Prostate gland (tissue), 2 donors: ENCODE measurements at regions not wholly inside any gene's neighbourhood (a gene's known extent, or its start where the extent isn't known, plus 50 kb on each side); places are given as distances from the start of the nearest gene placed in this dataset.
"Not testable (repeated sequence)": the region's sequence is repeated elsewhere in the genome, so short reads cannot be mapped to it uniquely, and the experiment has no call there.

ENCODE experiments used
- DNase-seq: peaks from one replicate; pipeline ENCODE4 v3.0.0-alpha.2; 2019; ENCODE audit warnings: low spot score
- H3K27ac ChIP-seq, 2 donors: fragments of 200-600 bp; sonication (generic); 2 replicates each; pipeline ENCODE4 v1.5.1; 2017 to 2019
- H3K27me3 ChIP-seq: fragments of 200-600 bp; sonication (generic); replicated peaks from 2 replicates; pipeline ENCODE4 v1.5.1; 2019; ENCODE audit not compliant: insufficient read depth
- H3K36me3 ChIP-seq, 2 donors: fragments of 200-600 bp; sonication (generic); 1 replicate in 1 of 2; 2 replicates in 1 of 2; pipeline versions ENCODE4 v1.5.1 to v1.8.1; 2017 to 2019
- H3K4me1 ChIP-seq: fragments of 200-600 bp; sonication (generic); replicated peaks from 2 replicates; pipeline ENCODE4 v1.5.1; 2019
- H3K4me3 ChIP-seq, 2 donors: fragments of 200-600 bp; sonication (generic); 2 replicates each; pipeline ENCODE4 v1.5.1; 2017 to 2019
- H3K9me3 ChIP-seq: fragments of 200-600 bp; sonication (generic); 2 replicates; pipeline ENCODE4 v1.5.1; 2017
- WGBS: methylation state at CpG from one replicate; pipeline ENCODE4 v1.1.5; 2018; 5-methylcytosine and 5-hydroxymethylcytosine counted together
- intact Hi-C: fragments of 100-400 bp; cut with DNase I; formaldehyde crosslinking; loops from one replicate; pipeline ENCODE4 v1.14.2; 2022

DNA sequence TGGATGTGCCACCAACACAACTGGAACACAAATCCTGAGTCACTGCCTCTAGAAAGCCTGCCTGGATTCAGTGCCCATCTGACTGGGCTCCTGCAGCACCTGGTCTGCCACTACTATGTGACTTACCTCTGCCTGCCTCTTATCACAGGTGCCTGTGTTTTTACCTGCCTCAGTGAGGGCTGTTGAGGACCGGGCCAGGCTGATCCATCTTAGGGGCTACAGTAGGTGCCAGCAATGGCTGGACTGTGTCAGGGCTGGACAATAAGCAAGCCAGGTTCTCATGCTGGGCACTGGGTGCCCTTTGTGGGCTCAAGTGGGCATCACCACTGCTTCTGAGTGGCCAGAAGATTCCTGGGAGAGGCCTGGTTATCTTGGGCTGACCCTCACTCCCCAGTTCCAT lies 948.6 kb upstream of the TPTE start:
- H3K9me3 ChIP-seq, intact Hi-C loops, H3K36me3 ChIP-seq, H3K27me3 ChIP-seq, H3K4me1 ChIP-seq, H3K4me3 ChIP-seq, H3K27ac ChIP-seq, DNase-seq: not testable (repeated sequence)
- 85% methylated on average over 1 of the region's 1 CpG for WGBS

DNA sequence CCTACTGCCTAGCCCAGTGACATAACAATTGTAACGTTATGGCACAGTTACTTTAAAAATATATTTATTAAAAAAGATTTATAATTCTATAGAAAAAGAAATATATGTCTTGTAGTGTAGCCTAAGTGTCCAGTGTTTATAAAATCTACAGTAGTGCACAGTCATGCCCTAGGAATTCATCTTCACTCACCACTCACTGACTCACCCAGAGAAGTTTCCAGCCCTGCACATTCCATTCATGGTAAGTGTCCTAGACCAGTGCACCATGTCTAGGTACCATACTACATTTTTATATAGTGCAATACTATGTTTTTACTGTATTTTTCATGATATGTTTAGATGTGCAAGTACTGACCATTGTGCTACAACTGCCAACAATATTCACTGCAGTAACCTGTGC lies 947.9 kb upstream of the TPTE start:
- H3K4me1 ChIP-seq, H3K27ac ChIP-seq, H3K27me3 ChIP-seq, H3K9me3 ChIP-seq, H3K36me3 ChIP-seq, intact Hi-C loops, H3K4me3 ChIP-seq, DNase-seq: not testable (repeated sequence)
- WGBS: no CpG with 5 or more reads among the region's 1 CpG

DNA sequence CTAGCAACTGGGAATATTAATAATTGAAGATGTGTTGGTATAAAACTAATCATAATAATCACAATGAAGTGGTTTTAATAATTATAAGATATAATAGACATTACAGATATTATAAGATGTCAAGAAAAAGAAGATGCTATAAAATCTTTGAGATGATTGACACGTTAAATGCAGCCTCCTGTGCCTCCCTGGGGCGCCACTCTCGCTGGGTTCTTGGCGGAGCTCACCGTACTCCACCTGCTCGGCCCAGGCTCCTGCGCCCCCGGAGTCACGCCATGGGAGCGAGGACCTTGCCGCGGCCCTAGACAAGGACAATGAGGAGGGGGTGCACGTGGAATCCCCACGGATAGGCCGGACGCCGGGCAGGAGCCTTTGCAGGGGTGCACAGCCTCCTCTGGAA lies 942.1 kb upstream of the TPTE start:
- H3K9me3 ChIP-seq, H3K27me3 ChIP-seq, H3K36me3 ChIP-seq, H3K4me1 ChIP-seq, H3K4me3 ChIP-seq, H3K27ac ChIP-seq, intact Hi-C loops, DNase-seq: not testable (repeated sequence)
- WGBS: 81% methylated on average over 11 of the region's 17 CpGs

DNA sequence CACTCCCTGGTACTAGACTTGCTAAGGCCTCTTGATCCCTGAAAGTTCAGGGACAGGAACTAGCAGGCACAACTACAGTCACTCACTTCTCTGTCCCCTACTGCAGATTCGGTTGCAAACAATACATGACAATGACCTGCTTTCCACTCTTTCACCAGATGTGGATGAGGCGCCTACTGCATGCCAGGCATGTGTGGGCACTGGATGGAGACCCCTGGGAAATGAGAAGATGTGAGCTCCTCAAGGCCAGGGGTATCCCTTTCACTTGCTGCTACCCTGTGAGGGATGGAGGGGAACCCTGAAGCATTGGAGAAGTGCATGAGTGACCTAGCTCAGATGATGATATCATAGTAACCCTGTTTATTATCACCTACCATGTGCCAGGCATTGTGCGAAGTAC lies 933.4 kb upstream of the TPTE start:
- WGBS: 28% methylated on average over 2 of the region's 3 CpGs
- intact Hi-C loops, H3K27me3 ChIP-seq, H3K4me1 ChIP-seq, H3K27ac ChIP-seq, H3K4me3 ChIP-seq, H3K36me3 ChIP-seq, DNase-seq, H3K9me3 ChIP-seq: not testable (repeated sequence)

DNA sequence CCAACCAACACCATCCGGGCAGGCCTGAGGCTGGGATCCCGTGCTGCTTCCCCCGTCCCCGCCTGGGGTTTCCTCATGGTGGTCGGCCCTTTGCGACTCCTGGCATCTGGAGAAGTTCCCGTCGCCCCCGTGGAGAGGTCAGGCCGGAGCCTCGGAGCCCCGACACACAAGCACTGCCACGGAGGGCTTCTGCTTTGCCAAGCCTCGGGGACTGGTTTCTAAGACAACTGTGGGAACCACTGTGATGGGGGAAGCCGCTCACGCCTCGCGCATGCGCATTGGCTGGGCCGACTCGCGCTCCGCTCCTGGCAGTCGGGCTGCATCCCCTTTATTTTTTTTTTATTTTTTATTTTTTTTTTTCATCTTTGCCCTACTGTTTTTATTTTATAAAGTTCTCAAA lies 928.8 kb upstream of the TPTE start:
- H3K4me3 ChIP-seq, intact Hi-C loops, H3K36me3 ChIP-seq, DNase-seq, H3K27ac ChIP-seq, H3K4me1 ChIP-seq, H3K9me3 ChIP-seq, H3K27me3 ChIP-seq: not testable (repeated sequence)
- WGBS: no CpG with 5 or more reads among the region's 24 CpGs

DNA sequence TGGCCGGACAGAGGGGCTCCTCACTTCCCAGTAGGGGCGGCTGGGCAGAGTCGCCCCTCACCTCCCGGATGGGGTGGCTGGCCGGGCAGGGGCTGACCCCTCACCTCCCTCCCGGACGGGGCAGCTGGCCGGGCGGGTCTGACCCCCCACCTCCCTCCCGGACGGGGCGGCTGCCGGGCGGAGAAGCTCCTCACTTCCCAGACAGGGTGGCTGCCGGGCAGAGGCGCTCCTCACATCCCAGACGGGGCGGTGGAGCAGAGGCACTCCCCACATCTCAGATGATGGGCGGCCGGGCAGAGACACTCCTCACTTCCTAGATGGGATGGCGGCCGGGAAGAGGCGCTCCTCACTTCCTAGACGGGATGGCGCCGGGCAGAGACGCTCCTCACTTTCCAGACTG lies 927.7 kb upstream of the TPTE start:
- H3K27ac ChIP-seq, intact Hi-C loops, DNase-seq, H3K4me3 ChIP-seq, H3K36me3 ChIP-seq, H3K4me1 ChIP-seq, H3K9me3 ChIP-seq, H3K27me3 ChIP-seq: not testable (repeated sequence)
- WGBS: no CpG with 5 or more reads among the region's 27 CpGs

DNA sequence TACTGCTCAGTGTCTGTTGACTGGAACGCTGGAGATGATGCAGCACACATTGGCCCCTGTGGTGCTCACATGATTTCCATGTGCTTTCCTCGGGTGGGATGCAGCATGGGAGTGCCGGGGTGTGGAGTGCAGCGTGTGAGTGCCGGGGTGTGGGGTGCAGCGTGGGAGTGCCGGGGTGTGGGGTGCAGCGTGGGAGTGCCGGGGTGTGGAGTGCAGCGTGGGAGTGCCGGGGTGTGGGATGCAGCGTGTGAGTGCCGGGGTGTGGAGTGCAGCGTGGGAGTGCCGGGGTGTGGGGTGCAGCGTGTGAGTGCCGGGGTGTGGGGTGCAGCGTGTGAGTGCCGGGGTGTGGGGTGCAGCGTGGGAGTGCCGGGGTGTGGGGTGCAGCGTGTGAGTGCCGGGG lies 907.4 kb upstream of the TPTE start:
- H3K4me3 ChIP-seq, DNase-seq, H3K36me3 ChIP-seq, H3K9me3 ChIP-seq, intact Hi-C loops, H3K4me1 ChIP-seq, H3K27ac ChIP-seq, H3K27me3 ChIP-seq: not testable (repeated sequence)
- WGBS: 89% methylated on average over 17 of the region's 23 CpGs

DNA sequence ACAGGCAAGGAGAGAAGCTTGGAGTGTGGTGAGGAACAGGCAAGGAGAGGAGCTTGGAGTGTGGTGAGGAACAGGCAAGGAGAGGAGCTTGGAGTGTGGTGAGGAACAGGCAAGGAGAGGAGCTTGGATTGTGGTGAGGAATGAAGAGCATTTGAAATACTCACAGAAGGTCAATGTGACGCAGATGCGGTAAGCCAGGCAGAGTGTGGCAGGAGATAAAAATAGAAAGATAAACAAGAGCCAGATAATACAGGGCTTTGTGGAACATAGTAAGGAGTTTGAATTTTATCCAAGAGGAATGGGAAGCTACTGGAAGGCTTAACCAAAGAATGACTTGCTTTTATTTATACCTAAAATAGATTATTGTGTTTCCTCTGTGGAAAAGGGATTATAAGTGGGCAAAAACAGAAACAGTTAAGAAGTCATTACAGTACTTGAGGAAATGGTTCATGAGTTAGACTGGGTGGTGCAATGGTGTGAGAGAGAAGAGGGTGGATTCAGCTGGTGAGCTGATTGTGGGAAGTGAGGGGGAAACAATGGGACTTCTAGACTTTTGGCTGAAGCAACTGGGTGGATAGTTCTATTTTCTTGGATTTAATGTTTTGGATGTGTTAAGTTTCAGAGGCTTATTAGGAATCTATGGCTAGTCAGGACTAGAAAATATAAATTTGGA lies 900.1 kb upstream of the TPTE start:
- DNase-seq, intact Hi-C loops: not testable (repeated sequence)
- 94% methylated on average over 2 of the region's 2 CpGs for WGBS

DNA sequence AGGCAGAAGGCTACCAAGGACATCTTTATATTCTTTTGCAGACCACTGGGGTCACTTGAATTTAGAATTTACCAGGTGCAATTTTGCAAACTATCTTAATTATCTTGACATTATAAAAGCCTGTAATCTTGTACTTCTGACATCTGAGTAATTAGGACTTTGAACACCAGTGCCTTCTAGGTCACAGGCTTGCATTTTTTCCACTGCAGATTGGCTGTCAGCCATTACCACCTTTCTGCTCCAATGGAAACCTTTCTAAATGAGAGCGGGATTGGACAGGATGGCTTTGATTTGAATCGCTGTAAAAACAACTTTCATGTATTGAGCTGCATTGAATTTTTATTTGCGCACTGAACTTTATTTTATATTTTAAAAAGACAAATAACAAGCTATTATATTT lies 893.3 kb upstream of the TPTE start:
- intact Hi-C loops, H3K27me3 ChIP-seq, DNase-seq, H3K36me3 ChIP-seq, H3K9me3 ChIP-seq, H3K4me3 ChIP-seq, H3K4me1 ChIP-seq, H3K27ac ChIP-seq: not testable (repeated sequence)
- 85% methylated on average over 2 of the region's 3 CpGs for WGBS

More for the DNA sequence above, 900.1 kb upstream of the TPTE start:
- not testable (repeated sequence) for H3K9me3 ChIP-seq, H3K27me3 ChIP-seq, H3K4me1 ChIP-seq, H3K36me3 ChIP-seq, H3K27ac ChIP-seq, H3K4me3 ChIP-seq

DNA sequence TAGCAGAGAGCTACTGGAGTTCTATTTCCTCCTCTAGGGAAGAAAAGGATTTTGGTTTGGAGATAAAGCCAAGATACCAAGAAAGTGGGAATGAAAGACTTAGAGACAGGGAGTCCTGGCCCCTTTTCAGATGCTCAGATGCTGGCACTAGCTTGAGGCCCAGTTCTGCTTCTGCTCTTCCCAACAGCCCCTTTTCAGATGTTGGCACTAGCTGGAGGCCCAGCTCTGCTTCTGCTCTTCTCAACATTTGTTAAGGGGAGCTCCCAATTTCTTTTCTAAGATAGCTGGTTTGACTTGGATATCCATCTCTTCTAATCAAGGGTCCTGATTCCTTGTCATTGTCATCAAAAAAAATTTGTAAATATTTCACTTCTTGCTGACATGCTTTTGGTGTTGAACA lies 874.0 kb upstream of the TPTE start:
- H3K27me3 ChIP-seq, H3K4me1 ChIP-seq, H3K27ac ChIP-seq, H3K4me3 ChIP-seq, intact Hi-C loops, H3K36me3 ChIP-seq, DNase-seq, H3K9me3 ChIP-seq: not testable (repeated sequence)

DNA sequence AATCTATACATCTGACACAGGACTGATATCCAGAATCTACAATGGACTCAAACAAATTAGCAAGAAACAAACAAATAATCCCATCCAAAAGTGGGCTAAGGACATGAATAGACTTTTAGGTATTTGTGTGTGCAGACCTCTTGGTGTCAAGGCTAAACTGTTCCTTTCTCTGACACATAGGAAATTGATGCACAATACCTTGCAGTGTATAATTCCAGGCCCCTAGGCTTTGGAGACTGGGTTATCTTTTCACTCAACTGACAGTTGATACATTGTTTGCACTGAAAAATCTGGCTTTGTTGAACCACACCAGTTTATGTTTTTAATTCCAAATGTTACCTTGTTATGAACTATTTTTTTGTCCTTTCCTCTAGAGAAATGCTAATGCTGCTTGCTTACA lies 873.1 kb upstream of the TPTE start:
- DNase-seq, H3K27ac ChIP-seq, H3K9me3 ChIP-seq, H3K4me1 ChIP-seq, intact Hi-C loops, H3K36me3 ChIP-seq, H3K4me3 ChIP-seq, H3K27me3 ChIP-seq: not testable (repeated sequence)

DNA sequence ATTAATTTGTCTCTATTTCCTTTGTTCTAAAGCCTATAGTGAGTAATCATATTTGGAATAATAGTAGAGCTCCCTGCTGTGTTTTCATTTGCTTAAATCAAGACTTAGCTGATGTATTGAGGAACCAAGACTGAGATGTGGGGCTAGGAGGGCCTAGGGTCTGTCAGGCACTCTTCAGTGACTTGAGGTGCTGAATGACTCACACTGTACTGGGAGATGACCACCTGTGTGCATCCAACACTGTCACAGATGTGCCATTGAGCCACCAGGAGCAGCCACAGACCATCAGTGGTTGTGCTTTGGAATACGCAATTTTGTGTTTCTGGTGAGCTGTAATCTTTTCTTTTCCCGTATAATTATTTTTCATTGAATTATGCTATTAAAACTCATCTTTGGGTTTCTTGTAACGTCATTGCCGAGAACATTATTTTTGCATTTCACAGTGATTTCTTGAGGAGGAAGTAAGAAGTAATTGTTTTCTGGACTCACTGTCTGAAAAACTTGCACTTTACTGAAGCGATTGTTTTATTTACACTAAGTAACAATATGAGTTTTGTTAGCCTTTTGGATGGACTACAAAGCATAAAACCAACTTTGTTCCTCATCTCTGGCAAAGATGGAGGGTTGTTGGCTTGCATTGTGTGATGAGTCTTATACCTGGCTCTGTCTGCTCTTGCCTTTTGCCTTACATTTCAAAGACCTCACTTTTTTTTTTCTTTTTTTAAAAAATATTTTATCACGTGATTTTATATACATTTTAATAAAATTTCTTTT lies 872.2 kb upstream of the TPTE start:
- H3K27me3 ChIP-seq, DNase-seq, H3K4me3 ChIP-seq, H3K4me1 ChIP-seq, H3K27ac ChIP-seq, intact Hi-C loops, H3K9me3 ChIP-seq, H3K36me3 ChIP-seq: not testable (repeated sequence)
- 70% methylated on average over 6 of the region's 6 CpGs for WGBS

DNA sequence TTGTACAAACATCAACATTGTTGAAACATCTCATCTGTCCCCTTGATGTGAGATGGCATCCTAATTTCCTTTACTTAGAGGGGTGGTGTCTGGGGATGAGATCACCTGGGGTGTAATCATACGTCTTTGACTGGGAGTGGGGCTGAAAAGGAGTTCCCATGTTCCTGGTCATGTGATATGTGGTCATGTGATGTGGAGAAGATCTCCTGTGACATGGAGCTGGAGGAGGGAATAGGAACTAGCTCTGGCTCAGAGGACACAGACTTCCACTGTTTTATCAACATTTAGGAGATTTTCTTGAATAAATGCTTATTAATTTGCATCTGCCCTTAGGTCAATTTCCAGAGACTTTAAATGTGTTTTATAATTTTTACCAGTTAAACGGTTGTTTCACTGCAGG lies 868.6 kb upstream of the TPTE start:
- DNase-seq, H3K4me1 ChIP-seq, H3K36me3 ChIP-seq, H3K4me3 ChIP-seq, H3K27ac ChIP-seq, H3K27me3 ChIP-seq, intact Hi-C loops, H3K9me3 ChIP-seq: not testable (repeated sequence)
- WGBS: 38% methylated on average over 2 of the region's 2 CpGs
